DMS 273 (cell line): ENCODE measurements at regions not wholly inside any gene's neighbourhood (a gene's known extent, or its start where the extent isn't known, plus 50 kb on each side); places are given as distances from the start of the nearest gene placed in this dataset.
"Not testable (repeated sequence)": the region's sequence is repeated elsewhere in the genome, so short reads cannot be mapped to it uniquely, and the experiment has no call there.

ENCODE experiments used
- DNase-seq: peaks from one replicate; lab custom pipeline; 2025; ENCODE audit not compliant: unreplicated experiment; lab: John Stamatoyannopoulos, UW

DNA sequence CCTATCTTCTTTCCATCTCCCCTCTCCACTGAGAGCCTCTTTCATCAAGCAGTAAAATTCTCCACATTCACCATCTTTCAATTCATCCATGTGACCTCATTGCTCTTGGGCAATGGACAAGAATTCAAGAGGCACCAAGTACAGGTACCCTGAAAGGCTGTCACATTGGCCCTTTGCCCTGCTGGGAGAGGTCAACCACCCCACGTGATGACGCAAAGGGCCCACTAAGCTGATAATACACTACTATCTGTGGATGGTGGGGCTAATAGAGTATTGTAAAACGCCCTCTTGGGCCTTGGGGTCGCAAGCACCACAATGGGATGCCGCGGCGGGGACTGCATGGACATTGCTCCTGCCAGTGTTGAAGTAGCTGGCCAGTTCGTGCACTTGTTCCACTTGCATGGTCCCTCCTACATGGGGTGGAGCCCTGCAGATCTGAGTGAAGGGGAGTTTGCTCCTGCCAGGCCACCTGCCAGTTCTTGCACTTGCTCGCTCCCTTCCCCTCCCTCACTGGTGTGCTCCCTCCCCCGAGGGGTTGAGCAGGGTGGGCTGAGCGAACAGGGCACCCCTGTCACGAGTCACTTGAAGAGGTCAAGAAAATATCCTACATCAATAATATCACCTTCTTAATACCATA lies 1578.8 kb upstream of the RAG2 start:
- no peak for DNase-seq

DNA sequence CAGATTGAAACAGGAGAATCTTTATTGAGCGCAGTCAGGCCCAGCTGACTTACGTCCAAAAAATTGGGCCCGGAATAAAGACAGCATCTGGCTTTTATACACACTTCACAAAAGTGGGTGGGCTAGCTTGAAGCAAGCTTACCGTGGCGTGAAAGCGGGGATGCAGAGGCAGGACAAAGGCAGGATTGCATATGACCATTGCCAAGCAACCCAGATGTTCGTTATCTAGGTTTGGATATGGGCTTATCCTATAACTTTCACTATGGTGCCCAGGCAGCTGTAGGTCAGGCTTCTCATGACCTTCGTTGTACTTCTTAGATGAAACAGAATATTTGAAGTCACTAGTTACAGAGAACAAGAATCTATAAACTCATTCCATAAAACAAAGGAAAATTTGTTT lies 1575.6 kb upstream of the RAG2 start:
- DNase-seq = no peak

DNA sequence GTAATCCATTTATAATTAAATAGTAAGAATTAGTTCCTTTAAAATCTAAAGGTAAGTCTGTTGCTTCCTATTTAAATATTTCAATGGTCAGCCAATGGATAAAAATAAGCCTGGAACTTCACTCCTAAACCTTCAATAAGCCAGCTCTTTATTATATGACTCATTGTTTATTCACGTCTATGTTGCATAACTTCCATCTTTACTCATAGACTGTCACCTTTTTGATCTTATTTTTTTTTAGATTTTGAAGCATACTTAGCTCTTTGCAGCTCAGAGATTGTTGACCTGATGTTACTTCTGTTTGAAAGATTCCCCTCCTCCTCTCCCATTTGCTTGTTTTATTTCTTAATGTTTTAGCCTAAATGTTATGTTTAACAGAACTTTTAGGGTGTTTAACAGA lies 1571.2 kb upstream of the RAG2 start:
- DNase-seq = no peak

DNA sequence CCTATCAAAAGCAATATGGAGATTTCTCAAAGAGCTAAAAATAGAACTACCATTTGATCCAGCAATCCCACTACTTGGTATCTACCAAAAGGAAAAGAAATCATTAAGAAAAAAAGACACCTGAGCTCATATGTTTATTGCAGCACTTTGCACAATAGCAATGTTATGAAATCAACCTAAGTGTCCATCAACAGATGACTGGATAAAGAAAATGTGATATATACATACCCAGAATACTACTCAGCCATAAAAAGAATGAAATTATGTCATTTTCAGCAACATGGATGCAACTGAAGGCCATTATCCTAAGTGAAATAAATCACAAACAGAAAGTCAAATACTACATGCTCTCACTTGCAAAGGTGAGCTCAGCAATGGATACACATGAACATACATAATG lies 1565.5 kb upstream of the RAG2 start:
- no peak for DNase-seq

DNA sequence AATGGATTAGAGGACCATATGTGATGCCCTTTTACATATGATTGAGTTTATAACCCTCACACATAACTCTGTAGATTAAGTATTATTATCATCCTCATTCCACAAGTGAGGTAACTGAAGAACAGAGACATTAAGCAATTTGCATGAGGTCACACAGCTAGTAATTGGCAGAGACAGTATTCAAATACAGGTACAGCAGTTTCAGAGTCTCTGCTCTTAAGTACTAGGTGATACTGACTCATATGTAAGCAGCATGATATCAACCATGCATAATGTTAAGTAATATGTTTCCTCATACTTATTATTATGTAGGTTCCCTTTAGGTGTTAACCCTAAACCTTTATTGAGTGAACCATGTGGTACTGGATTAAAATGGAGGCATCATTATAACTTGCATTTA lies 1562.4 kb upstream of the RAG2 start:
- DNase-seq = no peak

DNA sequence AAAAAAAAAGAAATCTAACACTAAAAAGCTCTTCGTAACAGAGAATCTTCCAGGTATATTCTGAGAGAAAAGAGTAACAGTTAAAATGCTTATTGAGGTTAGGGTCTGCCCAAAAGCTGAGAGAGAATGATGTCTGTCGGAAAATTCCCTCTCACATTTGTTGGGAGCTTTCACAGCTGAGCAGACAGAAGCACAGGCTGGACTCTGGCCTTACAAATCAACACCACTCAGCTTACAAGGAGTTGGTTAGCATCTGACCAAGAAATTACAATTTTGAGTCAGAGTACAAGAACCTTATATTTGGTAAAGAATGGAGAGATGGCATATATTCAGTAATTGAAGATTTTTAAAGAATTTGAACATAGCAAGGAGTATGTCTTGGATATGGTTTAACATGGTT lies 1561.0 kb upstream of the RAG2 start:
- no peak for DNase-seq

DNA sequence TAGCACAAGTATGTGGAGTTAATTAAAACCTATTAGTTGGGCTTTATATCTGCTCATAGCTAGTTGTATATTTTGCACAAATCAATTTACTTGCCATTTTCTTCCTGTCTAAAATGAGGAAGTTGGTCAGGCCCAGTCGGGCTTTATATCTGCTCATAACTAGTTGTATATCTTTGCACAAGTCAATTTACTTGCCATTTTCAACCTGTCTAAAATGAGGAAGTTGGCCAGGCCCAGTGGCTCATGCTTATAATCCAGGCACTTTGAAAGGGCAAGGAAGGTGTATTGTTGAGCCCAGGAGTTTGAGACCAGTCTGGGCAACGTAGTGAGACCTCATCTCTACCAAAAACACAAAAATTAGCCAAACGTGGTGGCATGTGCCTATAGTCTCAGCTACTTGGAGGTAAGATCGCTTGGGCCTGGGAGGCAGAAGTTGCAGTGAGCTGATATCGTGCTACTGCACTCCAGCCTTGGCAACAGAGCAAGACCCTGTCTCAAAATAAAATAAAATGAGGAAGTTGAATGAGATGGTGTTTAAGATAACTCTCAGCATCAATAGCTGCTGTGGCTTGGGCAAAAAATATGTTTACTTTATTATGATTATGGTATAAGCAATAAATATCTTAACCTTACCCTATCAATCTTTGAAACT lies 1558.6 kb upstream of the RAG2 start:
- DNase-seq = no peak

DNA sequence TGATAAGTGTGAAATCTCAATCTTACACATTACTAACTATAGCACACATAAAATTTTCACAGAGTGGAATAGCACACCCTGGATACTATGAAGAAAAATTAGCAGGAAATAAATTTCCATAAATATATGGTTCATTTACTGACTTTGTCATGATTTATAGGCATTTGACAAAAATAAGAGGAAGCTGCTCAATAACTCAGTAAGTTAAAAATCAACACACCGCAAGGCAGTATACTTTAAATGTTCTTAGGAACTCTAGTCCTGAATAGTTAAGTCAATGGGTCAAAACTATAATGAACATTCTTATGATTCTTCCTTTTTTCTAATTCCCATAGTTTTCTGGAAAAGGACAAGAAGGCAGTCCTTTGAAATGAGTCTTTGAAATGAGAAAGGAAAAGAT lies 1557.8 kb upstream of the RAG2 start:
- DNase-seq = no peak

DNA sequence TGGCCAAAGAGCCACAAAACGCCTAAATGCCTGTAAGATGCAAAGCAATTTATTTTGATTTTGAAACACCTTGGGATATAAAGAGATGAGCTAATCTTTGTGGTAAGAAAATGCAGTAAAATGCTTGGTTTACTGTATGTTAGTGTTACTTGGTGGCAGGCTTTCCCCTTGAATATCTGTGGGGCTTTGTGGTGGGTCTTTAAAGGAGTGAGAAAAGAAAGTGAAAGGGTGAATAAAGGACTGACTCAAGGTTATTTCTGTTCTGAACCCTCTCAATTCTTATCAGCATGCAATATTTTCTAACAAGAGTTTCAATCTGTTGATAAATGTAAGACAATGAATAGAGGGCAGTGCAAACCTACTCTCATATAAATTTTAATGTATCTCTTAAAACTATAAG lies 1555.9 kb upstream of the RAG2 start:
- no peak for DNase-seq

DNA sequence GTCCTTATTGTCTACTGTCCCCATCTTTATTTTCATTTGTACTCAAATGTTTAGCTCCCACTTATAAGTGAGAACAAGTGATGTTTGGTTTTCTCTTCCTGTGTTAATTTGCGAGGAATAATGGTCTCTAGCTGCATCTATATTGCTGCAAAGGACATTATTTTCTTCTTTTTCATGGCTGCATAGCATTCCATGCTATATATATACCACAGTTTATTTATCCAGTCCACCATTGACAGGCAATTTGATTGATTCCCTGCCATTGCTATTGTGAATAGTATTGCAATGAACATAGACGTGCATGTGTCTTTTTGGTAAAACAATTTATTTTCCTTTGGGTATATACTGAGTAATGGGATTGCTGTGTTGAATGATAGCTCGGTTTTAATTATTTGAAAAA lies 1545.8 kb upstream of the RAG2 start:
- DNase-seq = no peak

DNA sequence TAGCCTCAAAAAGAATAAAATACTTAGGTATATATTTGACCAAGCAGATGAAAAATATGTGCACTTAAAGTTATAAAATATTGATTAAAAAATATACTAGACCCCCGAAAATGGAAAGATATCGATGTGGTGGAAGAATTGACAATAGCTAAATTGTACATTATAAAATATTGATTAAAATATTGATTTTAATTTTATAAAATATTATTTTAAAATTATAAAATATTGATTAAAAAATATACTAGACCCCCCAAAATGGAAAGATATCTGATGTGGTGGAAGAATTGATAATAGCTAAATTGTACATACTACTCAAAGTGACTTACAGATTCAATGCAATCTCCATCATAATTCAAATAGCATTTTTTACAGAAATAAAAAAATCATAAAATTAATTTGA lies 1540.9 kb upstream of the RAG2 start:
- DNase-seq = no peak

DNA sequence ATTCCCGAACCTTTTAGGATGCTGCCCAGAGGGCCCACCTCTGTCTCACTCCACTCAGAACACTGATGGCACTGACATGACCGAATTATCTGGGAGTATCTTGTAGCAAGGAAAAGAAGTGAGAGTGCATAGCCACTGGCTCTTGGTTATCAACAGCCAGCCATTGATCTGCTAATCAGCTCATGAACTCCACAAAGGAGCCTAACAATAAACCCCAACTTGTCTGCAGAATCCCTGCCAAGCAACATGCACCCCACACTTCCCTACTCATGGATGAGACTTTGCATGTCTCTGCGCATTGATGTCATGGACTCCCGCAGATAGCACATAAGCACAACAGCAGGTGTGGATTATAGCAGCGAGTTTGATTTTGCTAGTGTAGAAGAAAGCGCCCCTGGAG lies 1538.9 kb upstream of the RAG2 start:
- no peak for DNase-seq

DNA sequence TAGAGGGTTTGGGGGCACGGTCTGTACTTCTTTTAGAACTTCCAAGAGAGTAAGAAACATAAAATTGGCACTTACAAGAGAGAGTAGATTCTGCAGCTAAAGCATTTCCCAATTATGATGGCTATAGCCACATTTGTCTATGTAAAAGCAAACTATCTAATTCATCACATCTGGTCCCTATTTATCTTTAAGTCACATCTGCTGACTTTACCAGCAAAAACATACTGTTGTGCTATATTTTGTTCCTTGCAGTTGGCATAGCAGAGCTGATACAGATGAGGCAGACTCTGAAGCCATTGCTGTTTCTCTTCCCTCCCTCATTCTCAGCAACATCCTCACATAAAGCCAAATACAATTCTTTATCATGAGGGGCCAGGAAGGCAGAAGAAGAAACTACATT lies 1533.5 kb upstream of the RAG2 start:
- no peak for DNase-seq

DNA sequence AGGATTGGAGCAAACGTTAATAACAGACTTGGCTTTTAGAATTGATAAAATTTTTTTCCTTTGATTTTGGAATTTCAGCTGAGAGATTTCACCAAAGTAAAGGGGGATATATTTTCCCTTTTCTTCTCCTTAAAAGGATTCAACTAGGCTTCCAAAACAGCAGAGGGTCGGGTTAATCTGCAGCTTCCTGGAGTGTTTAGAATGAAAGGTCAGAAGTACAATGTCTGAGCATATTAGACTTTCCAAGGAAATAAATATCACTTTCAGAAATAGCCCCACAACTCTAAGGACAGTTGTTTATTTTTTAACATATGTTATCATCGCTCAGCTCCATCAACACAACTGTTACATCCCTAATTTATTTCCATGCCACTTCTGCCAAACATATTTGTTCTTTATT lies 1532.9 kb upstream of the RAG2 start:
- no peak for DNase-seq

DNA sequence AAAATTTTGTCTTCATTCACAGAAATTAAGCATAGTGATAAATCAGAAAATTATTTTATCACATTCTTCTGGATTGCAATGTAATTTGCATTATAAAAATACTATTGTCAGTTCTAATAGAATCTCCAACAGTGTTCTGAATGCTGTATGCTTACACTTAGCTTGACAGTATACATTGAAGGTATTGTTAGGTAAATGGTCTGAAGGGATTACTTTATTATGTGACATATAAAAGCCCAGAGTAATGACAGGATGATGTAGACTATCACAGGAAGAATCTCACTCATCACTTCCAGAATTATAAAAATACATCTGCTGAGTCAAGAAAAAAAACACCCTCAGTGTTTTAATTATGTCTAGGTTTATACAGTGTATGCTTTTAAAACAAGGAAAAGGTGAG lies 1532.5 kb upstream of the RAG2 start:
- DNase-seq = no peak

DNA sequence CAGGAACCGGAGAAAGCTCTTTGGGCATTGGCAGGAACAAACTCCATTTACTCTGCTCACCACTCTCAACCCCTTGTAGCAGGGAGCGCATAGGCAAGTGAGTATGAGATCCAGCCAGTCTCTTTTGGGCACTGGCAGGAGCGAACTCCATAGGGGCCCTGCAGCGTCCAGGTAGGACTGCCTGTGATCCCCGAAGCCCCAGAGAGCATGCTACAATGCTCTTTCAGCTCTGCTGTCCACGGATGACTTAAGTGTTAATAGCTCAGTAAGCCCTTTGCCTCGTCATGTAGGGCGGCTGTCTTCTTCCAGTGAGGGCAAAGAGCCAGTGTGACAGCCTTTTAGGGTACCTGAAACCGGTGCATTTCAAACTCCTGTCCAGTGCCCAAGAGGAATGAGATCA lies 1525.6 kb upstream of the RAG2 start:
- no peak for DNase-seq

DNA sequence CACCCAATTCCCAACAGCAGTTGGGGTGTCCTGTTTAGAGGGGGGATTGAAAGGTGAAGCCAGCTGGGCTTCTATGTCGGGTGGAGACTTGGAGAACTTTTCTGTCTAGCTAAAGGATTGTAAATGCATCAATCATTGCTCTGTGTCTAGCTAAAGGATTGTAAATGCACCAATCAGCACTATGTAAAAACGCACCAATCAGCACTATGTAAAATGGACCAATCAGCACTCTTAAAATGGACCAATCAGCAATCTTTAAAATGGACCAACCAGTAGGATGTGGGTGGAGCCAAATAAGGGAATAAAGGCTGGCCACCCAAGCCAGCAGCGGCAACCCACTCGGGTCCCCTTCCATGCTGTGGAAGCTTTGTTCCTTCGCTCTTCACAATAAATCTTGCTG lies 1518.6 kb upstream of the RAG2 start:
- not testable (repeated sequence) for DNase-seq

DNA sequence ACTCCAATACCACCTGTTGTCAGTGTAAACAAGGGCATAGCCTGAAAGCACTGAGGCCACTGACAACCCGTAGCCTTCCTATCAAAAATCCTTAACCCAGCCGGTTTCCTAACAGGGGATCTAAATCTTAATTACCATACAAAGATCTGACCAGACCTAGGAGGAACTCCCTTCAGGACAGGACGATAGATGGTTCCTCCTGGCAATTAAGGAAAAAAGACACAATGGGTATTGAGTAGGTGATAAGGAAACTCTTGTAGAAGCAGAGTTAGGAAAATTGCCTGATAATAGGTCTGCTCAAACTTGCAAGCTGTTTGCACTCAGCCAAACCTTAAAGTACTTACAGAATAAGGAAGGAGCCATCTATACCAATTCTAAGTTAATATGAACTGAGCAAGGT lies 1517.3 kb upstream of the RAG2 start:
- not testable (repeated sequence) for DNase-seq

DNA sequence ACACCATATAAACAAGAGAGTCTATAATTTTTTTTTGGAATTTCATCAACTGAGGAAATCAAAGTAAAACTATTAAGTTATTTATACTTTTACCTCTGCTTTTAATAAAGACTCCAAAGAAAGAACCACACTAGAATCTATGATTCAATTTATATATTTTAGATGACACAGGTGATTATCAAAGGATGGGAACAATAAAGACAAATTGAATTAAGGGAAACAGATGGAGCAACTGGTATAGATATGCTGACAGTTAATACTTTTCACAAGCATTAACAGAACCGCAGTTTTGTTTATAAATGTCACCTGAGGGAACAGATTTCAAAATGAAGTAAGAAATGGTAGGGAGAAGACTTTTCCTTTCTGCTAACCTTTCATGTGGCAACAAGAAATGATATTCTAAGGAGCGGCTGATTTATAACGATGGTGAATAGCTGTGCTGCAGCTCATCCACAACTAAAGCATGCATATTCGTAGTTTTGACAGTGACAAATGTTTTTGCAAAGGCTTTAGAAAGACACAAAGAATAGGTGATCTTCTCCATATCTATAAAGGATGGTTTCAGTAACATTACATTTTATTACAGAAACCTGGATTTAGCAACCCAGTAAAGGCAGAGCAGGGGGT lies 1502.9 kb upstream of the RAG2 start:
- no peak for DNase-seq

DNA sequence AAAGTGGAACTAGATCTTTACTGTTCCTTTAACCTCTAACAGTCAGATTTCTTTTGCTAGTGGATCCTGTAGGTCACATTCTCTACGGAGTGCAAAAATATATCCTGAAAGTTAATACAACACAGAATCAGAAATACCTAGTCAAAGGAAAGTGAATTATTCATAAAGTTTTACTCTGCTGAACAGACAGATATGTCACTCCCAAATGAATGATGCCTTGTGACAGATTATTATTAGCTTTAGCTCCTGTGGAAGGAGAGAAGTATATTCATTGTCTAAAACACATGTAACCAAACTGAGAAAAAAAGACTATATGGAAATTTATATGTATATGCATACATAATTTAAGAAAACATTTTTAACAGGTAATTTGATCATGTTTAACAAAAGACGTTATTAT lies 1497.2 kb upstream of the RAG2 start:
- DNase-seq = no peak

DNA sequence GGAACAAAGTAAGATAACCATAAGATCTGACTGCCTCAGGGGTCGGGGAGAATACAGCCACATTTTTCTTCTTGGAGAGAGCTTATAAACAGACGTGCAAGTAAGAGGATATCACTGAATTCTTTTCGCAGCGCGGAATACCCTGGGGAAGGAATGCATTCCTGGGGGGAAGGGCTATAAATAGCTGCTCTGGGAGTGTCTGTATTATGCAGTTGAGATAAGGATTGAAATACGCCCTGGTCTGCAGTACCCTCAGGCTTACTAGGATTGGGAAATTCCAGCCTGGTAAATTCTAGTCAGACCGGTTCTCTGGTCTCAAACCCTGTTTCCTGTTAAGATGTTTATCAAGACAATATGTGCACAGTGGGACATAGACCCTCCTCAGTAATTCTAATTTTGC lies 1491.7 kb upstream of the RAG2 start:
- DNase-seq = no peak

DNA sequence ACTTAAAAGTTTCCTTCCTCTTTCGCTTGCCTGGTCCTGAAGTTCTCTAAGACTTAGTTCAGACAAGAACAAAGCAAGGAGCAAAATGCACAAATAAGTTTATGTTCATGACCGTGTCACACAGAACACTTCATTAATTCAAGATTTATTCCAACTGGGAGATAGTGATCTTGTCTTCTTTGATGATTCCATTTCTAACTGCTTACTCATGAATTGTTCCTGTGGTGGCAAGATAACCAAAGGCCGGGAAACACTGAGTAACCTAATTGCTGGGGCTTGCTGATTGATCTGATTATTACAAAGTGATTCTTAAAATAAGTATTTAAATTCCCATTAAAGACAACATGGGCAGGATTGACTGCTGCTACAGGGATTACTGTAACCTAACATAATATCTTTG lies 1462.9 kb upstream of the RAG2 start:
- DNase-seq = no peak

DNA sequence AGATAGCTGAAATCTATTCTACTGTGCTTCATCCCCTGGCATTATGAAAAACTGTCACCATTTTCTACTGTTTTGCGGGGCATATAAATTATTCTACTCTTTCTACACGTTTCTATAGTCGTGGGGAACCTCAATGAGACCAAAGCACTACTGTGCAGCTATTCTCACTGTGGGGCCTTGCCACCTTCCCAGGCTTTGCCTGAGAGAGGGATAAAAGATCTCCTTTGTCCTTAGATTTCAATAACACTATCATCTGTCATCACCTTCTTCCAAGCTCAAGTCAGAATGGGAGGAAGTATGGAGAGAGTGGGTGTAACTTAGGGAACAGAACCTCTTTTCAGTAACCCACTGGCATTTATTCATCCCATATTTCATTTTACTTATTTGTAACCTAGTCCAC lies 1462.1 kb upstream of the RAG2 start:
- DNase-seq = no peak
